Glutamatergic neuron (in vitro differentiated cells): ENCODE measurements at regions not wholly inside any gene's neighbourhood (a gene's known extent, or its start where the extent isn't known, plus 50 kb on each side); places are given as distances from the start of the nearest gene placed in this dataset.

ENCODE experiments used
- DNase-seq: peaks from one replicate; pipeline ENCODE4 v3.0.0; 2022
- H3K27ac Mint-ChIP-seq: one replicate; pipeline ENCODE4 v1.8.0; 2020; ENCODE audit warnings: mild to moderate bottlenecking, mixed read lengths, inconsistent platforms; ENCODE audit not compliant: unreplicated experiment
- H3K27me3 Mint-ChIP-seq: one replicate; pipeline ENCODE4 v1.8.0; 2020; ENCODE audit warnings: mild to moderate bottlenecking, moderate library complexity, mixed read lengths, inconsistent platforms; ENCODE audit not compliant: unreplicated experiment
- H3K36me3 Mint-ChIP-seq: one replicate; pipeline ENCODE4 v1.8.0; 2020; ENCODE audit warnings: mild to moderate bottlenecking, mixed read lengths, inconsistent platforms; ENCODE audit not compliant: unreplicated experiment
- H3K4me1 Mint-ChIP-seq: one replicate; pipeline ENCODE4 v1.8.0; 2020; ENCODE audit warnings: mild to moderate bottlenecking, low read depth, mixed read lengths, inconsistent platforms; ENCODE audit not compliant: unreplicated experiment
- H3K4me3 Mint-ChIP-seq: one replicate; pipeline ENCODE4 v1.8.0; 2020; ENCODE audit warnings: mild to moderate bottlenecking, mixed read lengths, inconsistent platforms; ENCODE audit not compliant: unreplicated experiment
- H3K9me3 Mint-ChIP-seq: one replicate; pipeline ENCODE4 v1.8.0; 2020; ENCODE audit warnings: mild to moderate bottlenecking, moderate library complexity, mixed read lengths, inconsistent platforms; ENCODE audit not compliant: unreplicated experiment
- TF ChIP-seq, protein P1 (sequence below): fragments of 200-600 bp; sonication (generic); IDR thresholded peaks from one replicate; pipeline ENCODE4 v1.5.0; 2021; ENCODE audit not compliant: partially characterized antibody, unreplicated experiment

DNA sequence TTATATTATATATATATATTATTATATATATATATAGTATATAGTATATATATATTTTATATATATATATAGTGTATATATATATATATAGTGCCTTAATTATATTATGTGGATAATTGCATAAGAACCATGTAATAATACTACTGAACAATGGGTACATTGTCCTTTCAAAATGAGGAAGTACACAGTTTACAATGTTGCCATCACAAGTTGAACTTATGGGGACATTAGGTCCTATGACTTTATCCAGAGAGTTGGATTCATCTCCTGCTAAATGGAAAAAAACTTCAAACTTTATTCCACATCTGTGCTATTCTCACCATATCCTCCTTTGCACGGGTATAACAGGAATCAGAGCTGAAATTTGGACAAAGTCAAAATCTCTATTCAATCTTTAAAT lies 105.0 kb upstream of the AGR3 start:
- no peaks in the 10 kb centered on the region for H3K27me3 Mint-ChIP-seq
- TF ChIP-seq, protein P1, sequence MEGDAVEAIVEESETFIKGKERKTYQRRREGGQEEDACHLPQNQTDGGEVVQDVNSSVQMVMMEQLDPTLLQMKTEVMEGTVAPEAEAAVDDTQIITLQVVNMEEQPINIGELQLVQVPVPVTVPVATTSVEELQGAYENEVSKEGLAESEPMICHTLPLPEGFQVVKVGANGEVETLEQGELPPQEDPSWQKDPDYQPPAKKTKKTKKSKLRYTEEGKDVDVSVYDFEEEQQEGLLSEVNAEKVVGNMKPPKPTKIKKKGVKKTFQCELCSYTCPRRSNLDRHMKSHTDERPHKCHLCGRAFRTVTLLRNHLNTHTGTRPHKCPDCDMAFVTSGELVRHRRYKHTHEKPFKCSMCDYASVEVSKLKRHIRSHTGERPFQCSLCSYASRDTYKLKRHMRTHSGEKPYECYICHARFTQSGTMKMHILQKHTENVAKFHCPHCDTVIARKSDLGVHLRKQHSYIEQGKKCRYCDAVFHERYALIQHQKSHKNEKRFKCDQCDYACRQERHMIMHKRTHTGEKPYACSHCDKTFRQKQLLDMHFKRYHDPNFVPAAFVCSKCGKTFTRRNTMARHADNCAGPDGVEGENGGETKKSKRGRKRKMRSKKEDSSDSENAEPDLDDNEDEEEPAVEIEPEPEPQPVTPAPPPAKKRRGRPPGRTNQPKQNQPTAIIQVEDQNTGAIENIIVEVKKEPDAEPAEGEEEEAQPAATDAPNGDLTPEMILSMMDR: no peak
- no peaks in the 10 kb centered on the region for H3K4me1 Mint-ChIP-seq
- H3K27ac Mint-ChIP-seq: no peak overlapping the region
- no peaks in the 10 kb centered on the region for H3K9me3 Mint-ChIP-seq
- no peak overlapping the region for H3K4me3 Mint-ChIP-seq
- DNase-seq: no peak
- H3K36me3 Mint-ChIP-seq: no peaks in the 10 kb centered on the region

DNA sequence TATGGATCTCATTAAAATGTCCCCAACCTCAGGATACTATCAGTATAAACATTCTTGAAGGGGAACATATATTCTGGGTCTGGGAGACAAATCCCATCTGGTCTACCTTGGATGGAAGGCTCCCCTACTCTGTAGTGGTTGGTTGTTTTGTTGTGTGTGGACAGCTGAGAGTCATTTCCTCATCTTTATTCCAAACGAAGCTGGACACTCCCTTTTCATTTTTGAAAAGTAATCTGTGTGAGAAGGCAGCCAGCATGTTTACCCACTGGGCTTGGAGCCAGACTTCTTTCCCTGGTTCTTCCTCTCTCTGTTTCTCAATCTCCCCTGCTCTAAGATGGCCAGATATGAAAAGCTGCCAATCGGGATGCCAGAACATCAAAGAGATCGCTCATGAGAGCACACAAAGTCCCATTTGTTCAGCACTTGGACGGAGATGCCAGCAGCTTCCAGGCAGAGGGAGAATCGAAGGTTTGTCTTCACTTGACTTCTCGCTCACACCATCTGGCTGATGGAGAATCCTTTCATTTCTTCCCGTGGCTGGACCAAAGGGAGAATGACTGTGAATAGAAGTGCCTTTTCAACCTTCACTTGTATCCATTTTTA lies 108.1 kb upstream of the AGR3 start:
- Mint-ChIP-seq H3K27ac (no peak overlapping the region), H3K9me3 (no peaks in the 10 kb centered on the region)

DNA sequence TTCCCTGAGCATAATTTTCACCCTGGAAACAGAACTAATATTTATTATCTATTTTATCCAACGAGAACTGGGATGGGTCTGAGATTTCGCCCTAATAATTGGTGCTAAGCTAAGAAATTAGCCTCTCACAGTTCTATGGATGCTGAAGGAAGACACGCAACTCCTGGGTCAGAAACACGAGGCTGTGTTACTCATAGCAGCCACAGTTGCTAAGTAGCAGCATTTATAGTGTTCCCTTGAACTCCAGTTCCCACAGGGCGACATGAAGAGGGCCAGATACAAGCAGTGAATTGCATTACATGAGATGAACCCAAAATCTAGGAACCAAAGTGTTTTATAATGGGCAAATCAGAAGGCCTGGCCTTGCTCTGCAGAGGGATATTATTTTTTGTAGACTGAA lies 109.8 kb upstream of the AGR3 start:
- no peaks in the 10 kb centered on the region for H3K27me3 Mint-ChIP-seq
- no peak overlapping the region for H3K27ac Mint-ChIP-seq
- no peak for DNase-seq
- H3K36me3 Mint-ChIP-seq: no peaks in the 10 kb centered on the region
- no peak overlapping the region for H3K4me3 Mint-ChIP-seq
- no peaks in the 10 kb centered on the region for H3K4me1 Mint-ChIP-seq
- TF ChIP-seq, protein P1: no peak
- no peaks in the 10 kb centered on the region for H3K9me3 Mint-ChIP-seq

More for the DNA sequence above, 108.1 kb upstream of the AGR3 start:
- no peak overlapping the region for H3K4me3 Mint-ChIP-seq
- TF ChIP-seq, protein P1: no peak
- DNase-seq: no peak
- H3K27me3 Mint-ChIP-seq: no peaks in the 10 kb centered on the region
- no peaks in the 10 kb centered on the region for H3K36me3 Mint-ChIP-seq
- no peaks in the 10 kb centered on the region for H3K4me1 Mint-ChIP-seq

DNA sequence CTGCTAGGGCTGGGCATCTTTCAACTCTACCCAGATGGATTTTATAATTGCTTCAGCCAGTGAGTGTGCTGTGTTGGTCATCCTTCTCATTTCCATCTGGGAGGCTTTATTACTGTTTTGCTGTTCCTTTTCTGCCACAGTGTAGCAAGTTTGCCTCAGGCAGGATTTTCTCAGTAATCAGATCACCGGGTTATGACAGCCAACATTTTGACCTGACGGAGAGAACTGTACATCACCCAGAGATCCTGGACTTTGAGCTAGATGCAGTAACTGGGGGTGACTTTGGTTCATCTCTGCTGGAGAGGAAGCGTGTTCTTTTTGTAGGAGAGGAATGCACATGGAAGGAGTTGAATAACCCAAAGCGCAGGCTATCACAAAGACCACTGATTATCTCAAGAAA lies 111.8 kb upstream of the AGR3 start:
- no peaks in the 10 kb centered on the region for H3K4me1 Mint-ChIP-seq
- H3K36me3 Mint-ChIP-seq: no peaks in the 10 kb centered on the region
- TF ChIP-seq, protein P1: no peak
- H3K4me3 Mint-ChIP-seq: no peak overlapping the region
- DNase-seq: no peak
- H3K27me3 Mint-ChIP-seq: no peaks in the 10 kb centered on the region
- H3K27ac Mint-ChIP-seq: no peak overlapping the region
- no peaks in the 10 kb centered on the region for H3K9me3 Mint-ChIP-seq

DNA sequence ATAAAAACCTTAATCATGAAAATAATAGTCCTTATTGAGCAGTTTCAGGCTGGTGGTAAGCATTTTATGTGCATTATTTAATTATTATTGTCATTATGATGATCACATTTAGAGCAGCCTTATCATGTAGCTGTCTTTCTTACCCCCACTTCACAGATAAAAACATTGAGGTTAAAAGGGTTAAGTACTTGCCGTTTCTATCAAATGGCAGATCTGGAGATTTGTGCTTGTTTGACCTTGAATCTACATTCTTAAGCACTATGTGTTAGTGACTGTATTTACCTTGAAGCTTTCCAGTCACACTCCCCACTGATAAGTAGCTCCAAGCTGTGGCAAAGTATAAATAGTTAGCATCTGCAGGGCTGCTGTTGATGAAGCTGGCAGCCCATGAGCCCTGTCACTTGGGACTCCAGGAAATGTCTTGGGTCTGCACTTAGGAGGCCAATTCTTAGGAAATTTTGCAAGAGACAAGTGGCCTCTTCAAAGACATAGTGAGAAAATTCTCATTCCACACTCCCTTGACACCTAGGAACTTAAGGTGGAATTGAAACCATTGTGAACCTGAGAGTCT lies 116.8 kb upstream of the AGR3 start:
- no peak for DNase-seq
- Mint-ChIP-seq H3K27me3 (no peaks in the 10 kb centered on the region), H3K36me3 (peaks cover 4% of the 10 kb centered on the region), H3K4me1 (no peaks in the 10 kb centered on the region), H3K27ac (no peak overlapping the region), H3K4me3 (no peak overlapping the region), H3K9me3 (no peaks in the 10 kb centered on the region)
- TF ChIP-seq, protein P1: no peak
